Esophagus mucosa (tissue), 1 donor: ENCODE measurements at regions not wholly inside any gene's neighbourhood (a gene's known extent, or its start where the extent isn't known, plus 50 kb on each side); places are given as distances from the start of the nearest gene placed in this dataset.
"Not testable (repeated sequence)": the region's sequence is repeated elsewhere in the genome, so short reads cannot be mapped to it uniquely, and the experiment has no call there.

ENCODE experiments used
- ATAC-seq: fragments of 200-7000 bp; cut with Tn5 transposase; one replicate; pipeline ENCODE4 v1.9.1; 2020
- donor health status: DM: yes; HTN: yes; CAD: no.

- not testable (repeated sequence) for ATAC-seq
Measured at GRCh38 chr2:90087792-90088191, 1396.3 kb downstream of the RPIA start.

GRCh38 chr2:90093571-90094270, 1402.2 kb downstream of the RPIA start:
- ATAC-seq = not testable (repeated sequence)

GRCh38 chr2:90097617-90098016, 1406.1 kb downstream of the RPIA start:
- ATAC-seq = not testable (repeated sequence)

- ATAC-seq = not testable (repeated sequence)
Measured at GRCh38 chr2:90105142-90105541, 1413.7 kb downstream of the RPIA start.

- ATAC-seq = not testable (repeated sequence)
Measured at GRCh38 chr2:90123409-90123808, 1431.9 kb downstream of the RPIA start.

GRCh38 chr2:90139046-90139445, 1447.6 kb downstream of the RPIA start:
- ATAC-seq = not testable (repeated sequence)

GRCh38 chr2:90141558-90141957, 1450.1 kb downstream of the RPIA start:
- ATAC-seq = not testable (repeated sequence)

- ATAC-seq = not testable (repeated sequence)
Measured at GRCh38 chr2:90151805-90152204, 1460.3 kb downstream of the RPIA start.

GRCh38 chr2:90170978-90171377, 1479.5 kb downstream of the RPIA start:
- not testable (repeated sequence) for ATAC-seq

- not testable (repeated sequence) for ATAC-seq
Measured at GRCh38 chr2:90173081-90173480, 1481.6 kb downstream of the RPIA start.

- ATAC-seq = not testable (repeated sequence)
Measured at GRCh38 chr2:90179591-90179990, 1488.1 kb downstream of the RPIA start.

- ATAC-seq = no peak
Measured at GRCh38 chr2:90207454-90208058, 1516.1 kb downstream of the RPIA start.

GRCh38 chr2:90209009-90209408, 1517.5 kb downstream of the RPIA start:
- no peak for ATAC-seq

- no peak for ATAC-seq
Measured at GRCh38 chr2:90209806-90210205, 1518.3 kb downstream of the RPIA start.

- not testable (repeated sequence) for ATAC-seq
Measured at GRCh38 chr2:90215880-90216279, 1524.4 kb downstream of the RPIA start.

- ATAC-seq = not testable (repeated sequence)
Measured at GRCh38 chr2:90216801-90217200, 1525.3 kb downstream of the RPIA start.

GRCh38 chr2:90218534-90218933, 1527.1 kb downstream of the RPIA start:
- ATAC-seq = not testable (repeated sequence)

GRCh38 chr2:90220623-90221299, 1529.3 kb downstream of the RPIA start:
- not testable (repeated sequence) for ATAC-seq

- ATAC-seq = no peak
Measured at GRCh38 chr2:90221300-90221651, 1529.8 kb downstream of the RPIA start.

GRCh38 chr2:90224767-90225166, 1533.3 kb downstream of the RPIA start:
- not testable (repeated sequence) for ATAC-seq

GRCh38 chr2:90226465-90227072, 1535.1 kb downstream of the RPIA start:
- ATAC-seq = not testable (repeated sequence)

GRCh38 chr2:90231199-90231598, 1539.7 kb downstream of the RPIA start:
- ATAC-seq = not testable (repeated sequence)

GRCh38 chr2:90235452-90235851, 1544.0 kb downstream of the RPIA start:
- ATAC-seq = not testable (repeated sequence)
